ENCODE measurements at regions not wholly inside any gene's neighbourhood (a gene's known extent, or its start where the extent isn't known, plus 50 kb on each side); places are given as distances from the start of the nearest gene placed in this dataset.
"Not testable (repeated sequence)": the region's sequence is repeated elsewhere in the genome, so short reads cannot be mapped to it uniquely, and the experiment has no call there.

- CTCF ChIA-PET, result no interaction called here
- POLR2A ChIA-PET, result no interaction called here
Measured at GRCh38 chr5:67795781-67796477, 419.6 kb upstream of the PIK3R1 start.

GRCh38 chr5:67793966-67794365, 421.6 kb upstream of the PIK3R1 start:
- CTCF ChIA-PET, result no interaction called here
- POLR2A ChIA-PET, result no interaction called here

- CTCF ChIA-PET, result no interaction called here
- POLR2A ChIA-PET, result no interaction called here
Measured at GRCh38 chr5:67793418-67793817, 422.1 kb upstream of the PIK3R1 start.

- POLR2A ChIA-PET, result no interaction called here
- CTCF ChIA-PET, result no interaction called here
Measured at GRCh38 chr5:67792891-67793290, 422.7 kb upstream of the PIK3R1 start.

GRCh38 chr5:67790390-67790789, 425.2 kb upstream of the PIK3R1 start:
- ChIA-PET POLR2A (no interaction called here), CTCF (no interaction called here)

- CTCF ChIA-PET, POLR2A ChIA-PET: not testable (repeated sequence)
Measured at GRCh38 chr5:67779893-67780623, 435.5 kb upstream of the PIK3R1 start.

- ChIA-PET CTCF (interaction anchor here (0.7 kb wide), 1 partner anchor 1298 kb away, joined by 5 read pairs; no protein-coding TSS in a partner anchor), POLR2A (no interaction called here)
Measured at GRCh38 chr5:67774786-67775185, 440.8 kb upstream of the PIK3R1 start.

GRCh38 chr5:67774267-67774552, 441.3 kb upstream of the PIK3R1 start:
- ChIA-PET CTCF (no interaction called here), POLR2A (no interaction called here)

- ChIA-PET CTCF (no interaction called here), POLR2A (no interaction called here)
Measured at GRCh38 chr5:67773411-67774266, 441.9 kb upstream of the PIK3R1 start.

GRCh38 chr5:67771791-67772190, 443.8 kb upstream of the PIK3R1 start:
- CTCF ChIA-PET, result no interaction called here
- POLR2A ChIA-PET, result no interaction called here

- CTCF ChIA-PET, result no interaction called here
- POLR2A ChIA-PET, result no interaction called here
Measured at GRCh38 chr5:67771221-67771620, 444.3 kb upstream of the PIK3R1 start.

GRCh38 chr5:67770431-67771025, 445.0 kb upstream of the PIK3R1 start:
- CTCF ChIA-PET, result no interaction called here
- POLR2A ChIA-PET, result no interaction called here

- CTCF ChIA-PET, result no interaction called here
- POLR2A ChIA-PET, result no interaction called here
Measured at GRCh38 chr5:67765697-67766096, 449.9 kb upstream of the PIK3R1 start.

GRCh38 chr5:67757771-67758170, 457.8 kb upstream of the PIK3R1 start:
- CTCF ChIA-PET, POLR2A ChIA-PET: not testable (repeated sequence)

- CTCF ChIA-PET, result no interaction called here
- POLR2A ChIA-PET, result no interaction called here
Measured at GRCh38 chr5:67752357-67752708, 463.2 kb upstream of the PIK3R1 start.

GRCh38 chr5:67748165-67748690, 467.3 kb upstream of the PIK3R1 start:
- ChIA-PET POLR2A (no interaction called here), CTCF (interaction anchor here (0.7 kb wide), 1 partner anchor 60 kb away, joined by 3 read pairs; no protein-coding TSS in a partner anchor)

GRCh38 chr5:67747096-67747495, 468.5 kb upstream of the PIK3R1 start:
- POLR2A ChIA-PET, result no interaction called here
- CTCF ChIA-PET, result no interaction called here

GRCh38 chr5:67746608-67747007, 468.9 kb upstream of the PIK3R1 start:
- CTCF ChIA-PET, POLR2A ChIA-PET: not testable (repeated sequence)

GRCh38 chr5:67746103-67746502, 469.5 kb upstream of the PIK3R1 start:
- ChIA-PET CTCF (no interaction called here), POLR2A (no interaction called here)

- ChIA-PET CTCF (no interaction called here), POLR2A (no interaction called here)
Measured at GRCh38 chr5:67732921-67733320, 482.6 kb upstream of the PIK3R1 start.

GRCh38 chr5:67732471-67732870, 483.1 kb upstream of the PIK3R1 start:
- CTCF ChIA-PET, result no interaction called here
- POLR2A ChIA-PET, result no interaction called here

Measured in activated CD8-positive, alpha-beta memory T cell treated with anti-CD3 and anti-CD28 coated beads for 36 hours (primary cell).